SKM-1 (cell line): ENCODE measurements at regions not wholly inside any gene's neighbourhood (a gene's known extent, or its start where the extent isn't known, plus 50 kb on each side); places are given as distances from the start of the nearest gene placed in this dataset.
"Not testable (repeated sequence)": the region's sequence is repeated elsewhere in the genome, so short reads cannot be mapped to it uniquely, and the experiment has no call there.

Experiments
- DNase-seq: peaks from one replicate; lab custom pipeline; 2025; ENCODE audit not compliant: unreplicated experiment; lab: John Stamatoyannopoulos, UW

- no peak for DNase-seq
Observed at GRCh38 chr2:225788571-225789094, 389.1 kb downstream of the NYAP2 start.

- no peak for DNase-seq
Observed at GRCh38 chr2:225787497-225787896, 388.0 kb downstream of the NYAP2 start.

GRCh38 chr2:225781991-225782390, 382.5 kb downstream of the NYAP2 start:
- DNase-seq = no peak

GRCh38 chr2:225781145-225781544, 381.6 kb downstream of the NYAP2 start:
- no peak for DNase-seq

GRCh38 chr2:225779829-225780228, 380.3 kb downstream of the NYAP2 start:
- no peak for DNase-seq

- DNase-seq = no peak
Observed at GRCh38 chr2:225773148-225773547, 373.6 kb downstream of the NYAP2 start.

GRCh38 chr2:225771701-225772100, 372.2 kb downstream of the NYAP2 start:
- DNase-seq = no peak

GRCh38 chr2:225768741-225769140, 369.2 kb downstream of the NYAP2 start:
- no peak for DNase-seq

- no peak for DNase-seq
Observed at GRCh38 chr2:225766431-225766830, 366.9 kb downstream of the NYAP2 start.

- no peak for DNase-seq
Observed at GRCh38 chr2:225765820-225766219, 366.3 kb downstream of the NYAP2 start.

- DNase-seq = no peak
Observed at GRCh38 chr2:225764346-225764745, 364.8 kb downstream of the NYAP2 start.

GRCh38 chr2:225763711-225764110, 364.2 kb downstream of the NYAP2 start:
- DNase-seq = no peak

GRCh38 chr2:225761396-225761795, 361.9 kb downstream of the NYAP2 start:
- no peak for DNase-seq

GRCh38 chr2:225757248-225757647, 357.7 kb downstream of the NYAP2 start:
- DNase-seq = no peak

GRCh38 chr2:225756198-225756597, 356.7 kb downstream of the NYAP2 start:
- DNase-seq = no peak

- DNase-seq = no peak
Observed at GRCh38 chr2:225748609-225749008, 349.1 kb downstream of the NYAP2 start.

GRCh38 chr2:225743996-225744395, 344.5 kb downstream of the NYAP2 start:
- DNase-seq = not testable (repeated sequence)

- DNase-seq = no peak
Observed at GRCh38 chr2:225742487-225742886, 343.0 kb downstream of the NYAP2 start.

GRCh38 chr2:225740086-225740485, 340.6 kb downstream of the NYAP2 start:
- no peak for DNase-seq

GRCh38 chr2:225739328-225739727, 339.8 kb downstream of the NYAP2 start:
- no peak for DNase-seq

- DNase-seq = no peak
Observed at GRCh38 chr2:225738735-225739134, 339.2 kb downstream of the NYAP2 start.

- no peak for DNase-seq
Observed at GRCh38 chr2:225737556-225737955, 338.0 kb downstream of the NYAP2 start.

- DNase-seq = no peak
Observed at GRCh38 chr2:225735844-225736243, 336.3 kb downstream of the NYAP2 start.

GRCh38 chr2:225725726-225726125, 326.2 kb downstream of the NYAP2 start:
- DNase-seq = no peak
